OCI-LY7 (cell line): ENCODE measurements at regions not wholly inside any gene's neighbourhood (a gene's known extent, or its start where the extent isn't known, plus 50 kb on each side); places are given as distances from the start of the nearest gene placed in this dataset.

ENCODE experiments used
- BruUV-seq: library from RNA; stranded (reverse); fragments of 400-500 nt; replicated peaks from 2 replicates; lab custom pipeline; 2021; lab: Mats Ljungman, UMichigan
- CTCF ChIA-PET: fragments of 300-600 bp; sonication (Branson Sonifier 250); formaldehyde crosslinking; loops from one replicate; lab custom pipeline; 2022; ENCODE audit warnings: antibody characterized with exemption; ENCODE audit not compliant: unreplicated experiment; lab: Charles Lee
- POLR2A ChIA-PET: fragments of 300-600 bp; sonication (Branson Sonifier 250); formaldehyde crosslinking; loops from one replicate; lab custom pipeline; 2022; ENCODE audit warnings: antibody characterized with exemption; lab: Charles Lee
- DNase-seq: peaks from one replicate; pipeline ENCODE4 v3.0.0-alpha.2; 2015; ENCODE audit warnings: low spot score
- H2AFZ ChIP-seq: fragments of 200-600 bp; sonication (generic), shearing (Covaris generic); 2 replicates; pipeline ENCODE4 v1.6.1; 2014; ENCODE audit warnings: mild to moderate bottlenecking, antibody characterized with exemption, low read length, moderate library complexity
- H3K27ac ChIP-seq: fragments of 200-600 bp; sonication (generic); 2 replicates; pipeline ENCODE4 v1.5.1; 2014; ENCODE audit warnings: mixed run types, low read depth, mild to moderate bottlenecking, moderate library complexity, low read length, inconsistent platforms; ENCODE audit not compliant: poor library complexity, severe bottlenecking
- H3K36me3 ChIP-seq: fragments of 200-600 bp; sonication (generic); 2 replicates; pipeline ENCODE4 v1.6.1; 2014; ENCODE audit warnings: mild to moderate bottlenecking, antibody characterized with exemption, low read length, moderate library complexity, mixed read lengths; ENCODE audit not compliant: insufficient read depth
- H3K4me1 ChIP-seq: fragments of 200-600 bp; sonication (generic); 2 replicates; pipeline ENCODE4 v1.5.1; 2014; ENCODE audit warnings: mild to moderate bottlenecking, low read length; ENCODE audit not compliant: insufficient read depth, poor library complexity, severe bottlenecking
- H3K4me2 ChIP-seq: fragments of 200-600 bp; sonication (generic); 2 replicates; pipeline ENCODE4 v1.6.1; 2014; ENCODE audit warnings: mild to moderate bottlenecking, low read length
- H3K4me3 ChIP-seq: fragments of 200-600 bp; sonication (generic); 2 replicates; pipeline ENCODE4 v1.5.1; 2014; ENCODE audit warnings: mild to moderate bottlenecking, low read depth, low read length; ENCODE audit not compliant: poor library complexity, severe bottlenecking
- H3K79me2 ChIP-seq: fragments of 200-600 bp; sonication (generic); 2 replicates; pipeline ENCODE4 v1.6.1; 2016; ENCODE audit warnings: low read depth, mild to moderate bottlenecking, low read length, moderate library complexity, mixed read lengths; ENCODE audit not compliant: insufficient read depth
- H3K9me2 ChIP-seq: fragments of 200-600 bp; sonication (generic); 2 replicates; pipeline ENCODE4 v1.6.1; 2016; ENCODE audit warnings: mild to moderate bottlenecking, low read length, mixed read lengths; ENCODE audit not compliant: insufficient read depth
- H3K9me3 ChIP-seq: fragments of 200-600 bp; sonication (generic); 2 replicates; pipeline ENCODE4 v1.6.1; 2014; ENCODE audit warnings: mild to moderate bottlenecking, mixed run types, low read length, mixed read lengths
- H4K20me1 ChIP-seq: fragments of 200-600 bp; sonication (generic); 2 replicates; pipeline ENCODE4 v1.6.1; 2014; ENCODE audit warnings: mild to moderate bottlenecking, antibody characterized with exemption, low read length, moderate library complexity, mixed read lengths; ENCODE audit not compliant: insufficient read depth
- EZH2phosphoT487 ChIP-seq: fragments of 200-600 bp; sonication (generic); IDR thresholded peaks from 2 replicates; pipeline ENCODE4 v1.6.1; 2018; ENCODE audit warnings: low read depth, borderline replicate concordance, mild to moderate bottlenecking, mixed run types, antibody characterized with exemption, low read length, moderate library complexity, mixed read lengths
- intact Hi-C: fragments of 100-400 bp; cut with micrococcal nuclease; formaldehyde crosslinking; loops from one replicate; pipeline ENCODE4 v1.10.0; 2022; ENCODE audit not compliant: unreplicated experiment
- TF ChIP-seq, protein P1 (sequence below): fragments of 200-600 bp; sonication (generic); conservative IDR thresholded peaks from 2 replicates; pipeline ENCODE4 v1.5.1; 2014; ENCODE audit warnings: mild to moderate bottlenecking, antibody characterized with exemption, low read length, moderate library complexity, mixed read lengths

DNA sequence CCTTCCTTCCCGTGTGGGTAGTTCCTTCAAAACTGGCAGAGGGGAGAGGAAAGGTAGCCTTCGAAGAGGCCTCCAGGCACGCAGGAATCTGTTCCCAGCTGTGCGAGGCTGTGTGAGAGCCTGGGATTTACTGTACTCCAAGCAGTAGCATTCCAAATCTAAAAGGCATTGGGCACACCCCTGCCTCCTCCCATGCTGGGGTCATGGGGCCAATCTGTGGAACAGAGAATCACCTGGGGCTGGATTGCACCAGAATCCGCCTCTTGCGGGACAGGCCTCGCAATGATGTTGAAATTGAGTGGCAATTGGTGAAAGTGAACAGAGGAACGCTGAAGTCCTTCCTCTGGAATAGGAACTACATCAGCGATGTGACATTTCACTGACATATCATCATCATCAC is 72.5 kb upstream of the IRX3 start:
- TF ChIP-seq EZH2phosphoT487 = no peak
- TF ChIP-seq, protein P1, sequence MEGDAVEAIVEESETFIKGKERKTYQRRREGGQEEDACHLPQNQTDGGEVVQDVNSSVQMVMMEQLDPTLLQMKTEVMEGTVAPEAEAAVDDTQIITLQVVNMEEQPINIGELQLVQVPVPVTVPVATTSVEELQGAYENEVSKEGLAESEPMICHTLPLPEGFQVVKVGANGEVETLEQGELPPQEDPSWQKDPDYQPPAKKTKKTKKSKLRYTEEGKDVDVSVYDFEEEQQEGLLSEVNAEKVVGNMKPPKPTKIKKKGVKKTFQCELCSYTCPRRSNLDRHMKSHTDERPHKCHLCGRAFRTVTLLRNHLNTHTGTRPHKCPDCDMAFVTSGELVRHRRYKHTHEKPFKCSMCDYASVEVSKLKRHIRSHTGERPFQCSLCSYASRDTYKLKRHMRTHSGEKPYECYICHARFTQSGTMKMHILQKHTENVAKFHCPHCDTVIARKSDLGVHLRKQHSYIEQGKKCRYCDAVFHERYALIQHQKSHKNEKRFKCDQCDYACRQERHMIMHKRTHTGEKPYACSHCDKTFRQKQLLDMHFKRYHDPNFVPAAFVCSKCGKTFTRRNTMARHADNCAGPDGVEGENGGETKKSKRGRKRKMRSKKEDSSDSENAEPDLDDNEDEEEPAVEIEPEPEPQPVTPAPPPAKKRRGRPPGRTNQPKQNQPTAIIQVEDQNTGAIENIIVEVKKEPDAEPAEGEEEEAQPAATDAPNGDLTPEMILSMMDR = no peak
- POLR2A ChIA-PET = no interaction called here
- H3K4me2 ChIP-seq = no peak overlapping the region
- CTCF ChIA-PET = interaction anchor here (0.5 kb wide), 1 partner anchor 261 kb away, joined by 3 read pairs; no protein-coding TSS in a partner anchor
- no peaks in the 10 kb centered on the region for H3K4me1 ChIP-seq
- H3K79me2 ChIP-seq = no peaks in the 10 kb centered on the region
- intact Hi-C loops = no loop called here
- H4K20me1 ChIP-seq = no peaks in the 10 kb centered on the region
- BruUV-seq = no TSS peak
- no peaks in the 10 kb centered on the region for H3K9me2 ChIP-seq
- H3K36me3 ChIP-seq = no peaks in the 10 kb centered on the region
- H3K9me3 ChIP-seq = no peaks in the 10 kb centered on the region
- H3K27ac ChIP-seq = no peak overlapping the region
- no peak for DNase-seq
- H2AFZ ChIP-seq = no peak overlapping the region
- H3K4me3 ChIP-seq = no peak overlapping the region

DNA sequence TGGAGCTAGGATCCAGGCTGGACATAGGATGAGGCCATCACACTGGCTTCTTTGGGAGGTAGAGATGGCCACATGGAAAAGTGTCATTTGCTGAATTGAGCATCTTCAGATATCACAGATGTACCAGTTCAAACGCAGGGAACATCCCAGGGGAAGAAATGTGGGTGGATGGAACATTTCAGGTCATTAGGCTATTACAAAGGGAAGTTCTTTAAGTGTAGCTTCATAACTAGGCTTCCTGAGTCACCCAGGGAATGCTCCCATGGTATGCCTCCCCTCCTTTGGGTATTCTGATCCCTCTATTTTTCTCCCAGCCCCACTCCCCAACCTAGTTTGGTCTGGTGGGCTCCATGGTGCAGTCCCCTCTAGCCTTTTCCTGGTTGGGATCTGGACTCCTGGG is 69.8 kb upstream of the IRX3 start:
- H3K4me3 ChIP-seq = no peak overlapping the region
- CTCF ChIA-PET = no interaction called here
- POLR2A ChIA-PET = no interaction called here
- H2AFZ ChIP-seq = no peak overlapping the region
- no peaks in the 10 kb centered on the region for H3K9me3 ChIP-seq
- DNase-seq = no peak
- intact Hi-C loops = no loop called here
- TF ChIP-seq, protein P1 = no peak
- BruUV-seq = no TSS peak
- no peak overlapping the region for H3K27ac ChIP-seq
- no peak overlapping the region for H3K4me2 ChIP-seq
- H3K4me1 ChIP-seq = no peaks in the 10 kb centered on the region
- no peaks in the 10 kb centered on the region for H4K20me1 ChIP-seq
- H3K79me2 ChIP-seq = no peaks in the 10 kb centered on the region
- no peaks in the 10 kb centered on the region for H3K9me2 ChIP-seq
- no peaks in the 10 kb centered on the region for H3K36me3 ChIP-seq

DNA sequence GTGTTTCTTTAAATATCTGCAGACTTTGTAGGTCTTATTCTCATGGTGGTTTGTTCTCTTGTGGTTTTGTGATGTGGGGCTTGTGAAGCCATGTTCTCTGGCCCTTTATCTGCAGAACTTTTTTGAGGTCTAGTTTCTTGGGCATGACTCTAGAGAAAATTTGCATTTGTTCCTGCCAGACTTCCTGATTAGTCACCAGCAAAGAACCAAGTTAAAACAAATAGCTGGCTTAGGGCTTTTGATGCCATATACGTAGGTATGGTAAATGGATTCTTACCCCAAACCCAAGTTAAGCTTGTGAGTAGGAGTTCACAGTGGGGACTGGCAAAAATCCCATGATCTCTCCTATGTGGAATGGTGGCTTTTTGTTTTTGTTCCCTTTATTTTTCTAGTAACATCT is 68.7 kb upstream of the IRX3 start:
- BruUV-seq = no TSS peak
- POLR2A ChIA-PET = interaction anchor here (0.5 to 0.6 kb wide), 2 partner anchors 11 to 83 kb away, joined by 3 to 4 read pairs; no protein-coding TSS in a partner anchor

More for the DNA sequence above, 68.7 kb upstream of the IRX3 start:
- intact Hi-C loops = no loop called here
- no peaks in the 10 kb centered on the region for H3K79me2 ChIP-seq
- no peak overlapping the region for H2AFZ ChIP-seq
- H3K9me2 ChIP-seq = no peaks in the 10 kb centered on the region
- TF ChIP-seq, protein P1 = no peak
- TF ChIP-seq EZH2phosphoT487 = no peak
- no peak overlapping the region for H3K4me2 ChIP-seq
- H3K36me3 ChIP-seq = no peaks in the 10 kb centered on the region
- CTCF ChIA-PET = no interaction called here
- no peaks in the 10 kb centered on the region for H3K4me1 ChIP-seq
- no peak overlapping the region for H3K4me3 ChIP-seq
- DNase-seq = no peak
- no peak overlapping the region for H3K27ac ChIP-seq
- no peaks in the 10 kb centered on the region for H4K20me1 ChIP-seq
- no peaks in the 10 kb centered on the region for H3K9me3 ChIP-seq
